ENCODE measurements at regions not wholly inside any gene's neighbourhood (a gene's known extent, or its start where the extent isn't known, plus 50 kb on each side); places are given as distances from the start of the nearest gene placed in this dataset.

DNA sequence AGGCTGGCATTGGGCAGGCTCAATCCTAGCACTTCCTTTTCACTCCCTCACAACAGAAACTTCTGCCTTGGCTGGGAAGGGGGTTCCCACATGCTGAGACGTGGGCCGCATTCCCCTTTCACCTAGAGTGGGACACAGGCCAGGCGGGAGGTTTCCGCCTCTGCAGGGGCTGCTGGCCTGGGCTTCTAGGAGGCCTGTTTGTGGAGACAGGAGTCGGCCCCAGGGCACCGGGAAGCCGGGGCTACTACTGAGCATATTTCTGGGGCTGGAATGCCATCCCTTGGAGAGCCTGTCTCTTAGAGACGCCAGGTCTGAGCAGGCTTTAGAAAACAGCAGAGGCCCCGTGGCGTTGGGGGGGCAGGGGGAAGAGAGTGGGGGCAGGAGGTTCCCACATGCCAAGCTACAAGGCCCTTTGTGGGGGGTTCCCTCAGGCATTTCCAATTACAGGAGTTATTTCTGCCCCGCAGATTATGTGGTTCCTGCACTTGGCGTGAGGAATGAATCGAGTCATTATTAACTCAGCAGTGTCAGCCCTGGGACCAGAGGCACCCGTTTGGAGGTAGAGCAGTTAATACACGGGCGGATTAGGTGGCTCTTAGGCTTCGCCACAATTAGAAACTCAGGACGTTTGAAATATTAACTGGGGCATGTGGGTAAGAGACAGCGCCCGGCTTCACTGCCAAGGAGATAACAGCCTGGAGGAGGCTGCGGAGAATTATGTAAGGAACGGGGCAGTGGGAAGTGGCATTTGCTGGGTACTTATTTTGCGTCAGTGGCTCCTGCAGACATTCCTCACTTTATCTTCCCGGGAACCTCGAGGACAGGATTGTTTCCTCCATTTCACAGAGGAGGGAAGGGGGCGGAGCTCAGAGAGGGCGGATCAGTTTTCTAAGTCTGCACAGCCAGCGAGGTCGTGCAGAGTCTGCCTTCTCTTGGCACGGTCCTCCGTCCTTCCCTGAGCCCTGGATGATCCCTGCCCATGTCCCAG lies 162.5 kb downstream of the MAF start:
- no peak for DNase-seq

DNA sequence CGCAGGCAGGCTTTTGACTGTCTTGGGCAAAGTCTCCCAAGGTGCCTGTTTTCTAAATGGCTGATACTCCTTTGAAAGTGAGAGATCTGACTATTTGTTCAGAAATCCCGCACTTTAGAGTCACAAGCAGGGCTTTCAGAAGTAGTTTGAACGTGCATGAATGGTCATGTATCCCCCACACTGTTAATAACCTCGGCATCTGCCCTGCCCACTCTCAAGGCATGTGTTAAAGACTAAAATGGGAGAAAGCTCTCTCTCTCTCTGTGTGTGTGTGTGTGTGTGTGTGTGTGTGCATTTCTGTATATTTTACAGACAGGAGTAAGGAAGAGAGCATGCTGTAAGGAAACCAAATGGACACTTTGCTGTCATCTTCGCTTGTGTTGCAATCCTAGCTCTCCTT lies 163.7 kb downstream of the MAF start:
- no peak for DNase-seq

DNA sequence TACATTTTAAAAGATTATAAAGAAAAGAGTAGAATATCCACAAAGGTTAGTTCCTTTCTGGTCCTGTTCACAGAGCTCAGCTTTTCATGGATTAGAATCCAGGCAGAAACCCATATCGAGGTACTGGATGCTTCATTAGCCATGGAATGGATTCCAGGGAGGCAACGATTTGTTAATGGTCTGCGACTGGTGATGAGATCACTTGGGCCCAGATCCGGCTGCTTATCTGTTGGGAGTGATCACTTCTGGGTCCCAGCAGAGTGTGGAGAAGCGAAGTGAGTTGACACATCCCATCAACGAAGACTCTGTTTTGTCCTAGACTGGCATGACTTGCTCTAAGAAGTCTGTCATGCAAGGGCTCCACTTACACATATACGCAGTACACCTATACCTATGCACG lies 165.8 kb downstream of the MAF start:
- DNase-seq, result no peak

DNA sequence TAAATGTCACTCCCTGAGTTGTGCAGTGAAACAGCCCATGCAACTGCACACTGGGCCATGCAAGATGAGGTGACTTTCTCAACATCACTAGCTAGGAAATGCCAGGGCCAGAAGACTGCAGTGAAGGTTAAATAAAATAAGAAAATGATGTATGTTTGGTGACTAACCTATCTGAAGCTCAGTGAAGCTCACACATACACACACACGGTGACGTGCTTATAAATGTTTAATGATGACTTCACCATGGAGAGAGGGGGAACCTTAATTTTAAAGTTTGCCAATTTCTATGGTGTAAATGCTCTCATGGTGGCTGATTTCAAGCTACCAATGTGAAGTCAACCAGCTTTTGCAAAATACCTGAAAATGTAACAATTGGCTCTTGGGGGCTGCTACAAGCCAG lies 166.4 kb downstream of the MAF start:
- DNase-seq, result no peak

DNA sequence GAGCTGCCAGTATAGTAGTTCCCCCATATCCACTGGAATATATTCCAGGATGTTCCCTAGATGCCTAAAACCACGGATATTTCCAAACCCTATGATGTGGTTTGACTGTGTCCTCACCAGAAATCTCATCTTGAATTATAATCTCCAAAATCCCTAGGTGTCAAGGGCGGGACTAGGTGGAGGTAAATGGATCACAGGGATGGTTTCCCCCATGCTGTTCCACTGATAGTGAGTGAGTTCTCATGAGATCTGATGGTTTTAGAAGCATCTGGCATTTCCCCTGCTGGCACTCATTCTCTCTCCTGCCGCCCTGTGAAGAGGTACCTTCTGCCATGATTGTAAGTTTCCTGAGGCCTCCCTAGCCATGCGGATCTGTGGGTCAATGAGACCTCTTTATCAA lies 168.6 kb downstream of the MAF start:
- DNase-seq, result no peak

DNA sequence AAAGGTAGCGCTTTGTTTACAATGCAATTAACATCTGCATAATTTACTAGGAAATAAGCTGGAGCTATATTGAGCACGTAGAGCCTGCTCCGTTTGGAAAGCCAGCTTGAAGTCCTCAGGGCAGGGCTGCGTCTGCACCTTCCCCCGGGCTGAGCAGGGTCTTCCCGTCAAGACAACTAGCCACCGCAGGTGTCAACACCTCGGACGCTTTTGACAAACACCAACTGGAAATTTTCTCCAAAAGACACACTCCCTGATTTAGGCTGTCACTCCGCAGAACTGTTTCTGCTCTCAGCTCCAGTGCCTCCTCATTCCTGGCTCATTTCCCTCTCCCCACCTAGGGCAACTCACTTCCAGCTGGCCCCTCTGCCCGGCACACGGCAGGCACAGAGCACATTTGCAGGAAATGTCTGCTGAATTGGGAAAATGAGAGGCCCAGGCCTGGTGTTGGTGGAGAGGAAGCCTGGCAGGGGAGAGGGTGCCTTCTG lies 170.3 kb downstream of the MAF start:
- DNase-seq, result no peak

DNA sequence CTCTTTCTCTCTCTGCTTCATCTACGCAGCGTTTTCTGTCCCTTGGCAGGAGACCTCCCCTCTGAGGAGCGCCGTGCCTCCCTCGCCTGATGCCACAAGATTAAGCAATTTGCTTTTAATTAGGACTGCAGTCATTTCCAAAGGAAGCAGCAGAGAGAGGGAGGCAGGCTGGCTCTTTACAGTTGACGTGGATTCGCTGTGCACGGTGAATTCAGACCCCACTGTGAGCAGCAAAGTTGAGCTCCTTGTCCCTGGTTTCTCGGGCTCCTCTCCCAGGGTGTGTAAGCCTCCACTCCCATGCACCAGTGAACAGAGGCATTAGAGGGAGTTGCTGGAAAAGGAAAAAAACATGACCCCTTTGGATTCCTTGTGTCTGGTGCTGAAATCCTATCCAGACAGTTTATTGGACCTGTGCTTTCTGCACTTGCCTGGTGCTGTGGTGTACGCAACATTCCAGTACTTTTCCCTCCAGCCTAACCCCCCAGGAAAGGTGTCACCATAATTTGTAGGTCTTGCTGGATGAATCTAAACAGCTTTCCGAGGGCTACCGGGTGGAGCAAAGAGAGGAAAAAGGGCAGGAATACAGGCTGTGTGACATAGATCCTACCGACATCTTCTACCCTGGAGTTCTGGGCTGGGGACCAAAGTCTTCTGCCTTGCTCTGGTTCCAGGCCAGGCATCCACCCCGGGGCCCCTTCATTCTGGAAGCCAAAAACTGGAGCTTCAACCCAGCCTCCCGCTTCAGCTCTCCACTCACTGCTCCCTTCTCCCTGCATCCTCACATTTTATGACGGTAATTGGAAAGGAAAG lies 171.0 kb downstream of the MAF start:
- DNase-seq, result no peak

DNA sequence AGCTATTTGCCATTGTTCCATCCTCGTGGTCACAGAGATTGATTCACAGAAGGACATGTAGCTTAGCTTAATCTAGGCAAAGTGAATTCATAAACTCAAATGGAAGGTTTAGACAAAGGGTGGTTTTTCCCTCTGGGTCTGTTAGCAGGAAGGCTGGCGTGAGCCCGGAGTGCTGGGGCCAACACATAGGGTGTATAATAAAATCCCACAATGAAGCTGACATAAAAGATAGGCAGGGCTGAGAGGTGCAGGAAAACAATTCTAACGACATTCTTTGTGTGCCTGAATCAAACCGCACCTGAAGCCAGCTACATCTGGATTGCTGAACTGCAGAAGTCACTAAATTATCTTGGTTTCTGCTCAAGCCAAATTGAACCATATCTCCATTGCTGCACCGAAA lies 173.9 kb downstream of the MAF start:
- no peak for DNase-seq

DNA sequence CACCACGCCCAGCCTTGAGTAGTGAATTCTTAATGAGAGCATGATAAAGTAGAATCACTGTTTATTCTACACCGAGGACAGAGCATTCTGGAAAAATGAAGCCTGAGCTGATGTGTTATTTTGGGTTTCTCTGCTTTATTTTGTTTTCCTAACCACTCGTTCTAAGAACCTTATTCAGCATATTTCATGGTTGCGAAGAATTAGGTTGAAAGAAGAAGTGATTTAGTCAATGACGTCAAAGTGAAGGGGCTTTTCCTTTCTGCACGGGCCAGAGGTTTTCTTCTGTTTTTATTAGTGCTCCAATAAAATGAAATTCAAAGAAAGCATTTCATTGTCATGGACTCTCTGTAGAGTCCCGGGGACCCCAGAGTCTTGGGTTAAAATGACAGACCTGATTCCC lies 178.5 kb downstream of the MAF start:
- no peak for DNase-seq

DNA sequence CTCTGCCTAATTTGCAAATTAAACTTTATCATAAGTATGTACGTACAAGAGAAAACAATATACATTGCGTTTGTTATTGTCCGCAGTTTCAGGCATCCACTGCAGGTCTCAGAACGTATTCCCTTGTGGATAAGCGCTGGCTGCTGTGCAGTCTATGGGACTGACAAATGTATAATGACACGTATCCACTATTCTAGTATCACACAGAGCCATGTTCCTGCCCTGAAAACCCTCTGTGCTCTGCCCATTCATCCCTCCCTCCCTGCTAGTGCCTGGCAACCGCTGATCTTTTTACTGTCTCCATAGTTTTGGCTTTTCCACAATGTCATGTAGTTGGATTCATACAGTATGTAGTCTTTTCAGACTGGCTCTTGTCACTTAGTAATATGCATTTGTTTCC lies 179.4 kb downstream of the MAF start:
- no peak for DNase-seq

DNA sequence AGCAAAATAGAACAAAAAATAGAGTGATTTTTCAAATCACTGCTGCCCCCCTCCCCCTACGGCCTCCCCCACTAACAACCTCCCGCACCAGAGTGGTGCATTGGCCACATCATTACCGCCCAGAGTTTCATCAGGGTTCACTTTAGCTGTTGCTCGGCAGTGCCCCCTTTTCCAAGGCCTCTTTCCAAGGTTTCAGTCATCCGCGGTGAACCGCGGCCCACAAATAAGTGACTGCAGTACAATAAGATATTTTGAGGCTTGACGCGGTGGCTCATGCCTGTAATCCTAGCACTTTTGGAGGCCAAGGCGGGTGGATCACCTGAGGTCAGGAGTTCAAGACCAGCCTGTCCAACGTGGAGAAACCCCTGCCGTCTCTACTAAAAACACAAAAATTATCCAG lies 180.0 kb downstream of the MAF start:
- no peak for DNase-seq

DNA sequence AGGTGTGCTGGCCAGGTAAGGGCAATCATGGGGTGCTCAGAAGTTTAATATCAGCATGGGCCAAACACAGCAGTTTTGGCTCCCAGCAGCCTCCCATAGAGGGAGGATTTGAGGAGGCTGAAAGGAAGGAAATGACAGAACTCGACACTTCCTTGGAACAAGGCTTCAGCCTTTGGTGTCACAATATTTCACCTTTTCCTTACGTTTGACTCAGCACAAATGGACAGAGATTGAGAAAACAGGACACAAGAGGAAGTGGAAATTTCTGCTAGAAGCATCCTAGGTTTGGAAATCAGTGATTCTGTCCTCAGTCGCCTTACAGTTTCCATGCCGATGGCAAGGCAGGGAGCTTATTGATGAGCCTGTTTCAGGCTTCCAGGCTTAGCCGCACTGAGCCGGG lies 181.4 kb downstream of the MAF start:
- no peak for DNase-seq

DNA sequence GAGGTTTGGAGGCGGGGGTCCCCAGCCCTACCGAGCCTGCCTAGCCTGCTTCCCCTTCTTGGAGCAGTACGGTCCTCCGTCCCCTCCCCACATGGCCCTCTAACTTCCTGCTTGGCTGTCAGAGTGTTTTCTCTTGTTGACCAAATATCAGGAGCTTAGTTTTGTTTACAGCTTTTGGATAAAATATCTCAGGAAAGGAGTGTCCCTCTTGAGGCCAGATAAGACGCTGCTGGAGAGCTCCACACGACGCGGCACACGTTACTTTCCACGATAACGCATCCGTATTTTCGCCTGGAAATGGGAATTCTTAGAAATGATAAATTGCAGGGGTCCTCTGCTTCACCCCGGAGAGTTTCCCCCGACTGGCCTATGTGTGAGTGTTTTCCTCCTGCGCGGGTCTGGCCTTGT lies 182.9 kb downstream of the MAF start:
- no peak for DNase-seq

DNA sequence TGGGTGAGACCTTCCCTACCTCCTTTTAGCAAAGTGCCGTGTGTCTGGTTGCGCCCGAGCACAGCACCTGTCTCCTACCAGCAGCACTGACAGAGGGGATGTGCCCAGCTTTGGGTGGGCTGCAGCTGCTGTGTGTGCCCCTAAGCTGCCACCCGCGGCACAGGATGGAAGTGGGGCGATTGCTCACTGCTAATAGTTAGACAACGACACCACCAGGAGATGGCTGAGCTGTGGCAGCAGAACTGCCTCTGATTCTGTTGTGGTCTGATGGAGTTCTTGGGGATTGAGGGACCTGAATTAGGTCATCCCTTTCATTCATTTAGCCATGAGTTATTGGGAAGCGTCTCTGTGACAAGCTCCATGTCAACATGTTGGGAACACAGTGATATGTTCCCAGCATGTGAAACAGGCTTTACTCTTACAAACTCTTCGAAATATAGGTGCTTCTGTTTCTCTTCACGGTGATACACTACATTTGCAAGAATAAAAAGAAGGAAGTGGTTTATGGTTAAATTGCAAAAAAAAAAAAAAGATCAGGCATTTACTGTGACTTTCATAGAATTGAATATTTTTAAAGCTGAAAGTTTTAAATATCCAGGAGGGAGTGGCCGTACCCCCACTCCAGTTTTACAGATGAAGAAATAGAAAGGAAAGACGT lies 184.4 kb downstream of the MAF start:
- no peak for DNase-seq

DNA sequence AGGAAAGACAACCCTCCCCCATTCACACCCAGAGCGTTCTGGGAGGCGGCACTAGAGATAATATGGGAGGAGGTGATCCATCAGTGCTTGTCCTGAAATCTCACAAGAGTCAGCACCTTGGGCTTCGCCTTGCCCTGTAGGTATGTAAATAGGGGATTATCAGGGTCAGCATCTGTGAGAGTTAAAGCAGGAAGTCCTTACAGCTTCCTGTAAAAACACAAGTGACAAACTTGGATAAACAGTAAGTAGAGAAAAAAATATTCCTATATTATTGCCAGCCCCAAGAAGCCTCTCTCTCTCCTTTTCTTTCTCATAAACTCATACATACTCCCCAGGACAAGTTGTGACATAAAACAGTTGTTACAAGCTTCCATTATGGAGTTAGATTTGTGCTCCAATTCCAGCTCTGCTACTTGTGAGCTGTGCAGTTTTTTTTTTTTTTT lies 187.7 kb downstream of the MAF start:
- no peak for DNase-seq

DNA sequence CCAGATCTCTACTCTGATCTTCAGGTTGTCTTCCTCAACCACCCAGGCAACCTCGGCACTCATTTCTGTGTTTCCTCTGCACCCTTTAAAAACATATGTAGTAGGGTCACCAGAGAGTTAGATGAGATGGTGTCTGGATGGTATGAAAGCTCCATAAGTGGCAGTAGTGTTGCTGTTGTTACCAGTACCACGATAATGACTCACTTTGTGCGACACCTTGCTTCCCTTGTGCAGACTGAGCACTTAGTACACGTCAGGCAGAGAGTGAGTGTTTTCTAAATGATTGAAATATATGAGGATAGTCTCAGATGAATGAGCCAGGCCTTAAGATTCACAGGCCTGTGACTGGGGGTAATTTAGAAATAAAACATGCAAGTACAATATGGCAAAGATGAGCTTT lies 188.7 kb downstream of the MAF start:
- no peak for DNase-seq

DNA sequence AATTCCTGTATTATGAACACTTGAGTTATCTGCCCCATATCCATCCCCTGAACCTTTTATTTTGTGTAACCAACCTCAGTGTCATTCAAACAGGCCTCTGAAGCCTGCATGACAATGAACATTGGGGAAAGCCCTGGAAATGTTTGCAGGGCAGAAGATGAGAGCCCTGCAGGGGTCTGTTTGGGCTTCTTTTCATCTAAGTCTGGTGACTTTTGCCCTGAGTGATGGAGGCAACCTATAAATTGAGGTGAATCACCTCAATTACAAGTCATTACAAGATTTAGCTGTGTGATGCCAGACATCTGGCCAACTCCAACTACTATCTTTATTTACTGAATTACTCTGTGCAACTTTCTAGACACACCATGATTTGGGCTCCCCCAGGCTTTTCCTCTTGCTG lies 189.2 kb downstream of the MAF start:
- no peak for DNase-seq

DNA sequence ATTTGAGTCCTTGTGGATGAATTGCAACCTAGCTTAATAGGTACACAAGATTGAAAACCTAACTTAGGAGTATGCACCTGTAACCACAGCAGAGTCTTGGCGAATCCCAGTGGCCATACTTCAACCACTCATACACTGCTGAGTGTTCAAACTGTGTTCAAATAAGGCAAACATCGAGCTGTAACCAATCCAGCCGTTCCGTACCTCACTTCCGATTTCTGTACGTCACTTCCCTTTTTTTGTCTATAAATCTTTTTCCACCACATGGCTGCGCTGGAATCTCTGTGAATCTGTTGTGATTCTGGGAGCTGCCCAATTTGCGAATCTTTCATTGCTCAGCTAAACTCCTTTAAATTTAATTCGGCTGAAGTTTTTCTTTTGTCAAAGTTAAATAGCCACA lies 190.6 kb downstream of the MAF start:
- DNase-seq, result no peak

DNA sequence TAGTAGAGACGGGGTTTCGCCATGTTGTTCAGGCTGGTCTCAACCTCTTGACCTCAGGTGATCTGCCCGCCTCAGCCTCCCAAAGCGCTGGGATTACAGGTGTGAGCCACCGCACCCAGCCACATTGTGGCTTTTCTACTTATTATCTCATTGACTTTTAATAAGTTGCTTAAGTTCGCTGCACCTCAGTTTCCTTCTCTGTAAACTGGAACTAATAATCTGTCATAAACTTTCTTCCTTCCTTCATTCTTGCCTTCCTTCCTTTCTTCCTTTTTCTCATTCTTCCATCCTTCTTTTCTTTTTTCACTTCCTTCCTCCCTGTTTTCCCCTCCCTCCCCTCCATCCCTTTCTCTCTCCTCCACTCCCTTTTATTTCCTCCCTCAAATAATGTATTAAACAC lies 192.2 kb downstream of the MAF start:
- no peak for DNase-seq

DNA sequence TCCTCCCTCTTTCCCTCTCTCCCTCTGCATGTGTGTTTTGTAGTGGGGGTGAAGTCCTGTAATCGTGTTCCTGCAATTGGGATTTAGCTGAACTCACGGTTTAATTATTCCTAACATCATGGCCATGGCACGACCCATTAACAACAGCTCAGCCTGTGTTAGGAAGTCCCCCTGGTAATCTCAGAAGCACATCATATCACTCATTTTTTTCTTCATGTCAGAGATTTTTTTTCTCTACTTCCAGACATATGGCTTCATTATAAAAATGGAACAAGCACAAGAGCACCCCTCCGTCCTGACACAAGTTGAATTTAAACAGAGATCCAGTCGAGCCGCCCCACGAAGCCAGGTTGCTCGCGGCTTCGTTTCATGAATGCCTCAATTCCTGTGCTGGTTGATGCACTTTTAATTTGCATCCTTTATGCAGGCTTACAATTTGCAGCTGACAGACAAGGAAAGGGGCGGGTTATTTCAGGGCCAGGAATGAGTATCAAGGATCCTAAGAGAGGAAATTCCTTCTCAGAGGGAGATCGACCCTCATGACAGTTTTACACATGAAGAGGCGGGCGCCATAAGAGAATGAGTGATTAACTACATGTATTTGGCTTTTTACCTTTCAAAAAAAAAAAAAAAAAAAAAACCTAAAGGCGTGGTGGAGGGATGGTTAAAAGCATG lies 192.9 kb downstream of the MAF start:
- no peak for DNase-seq

DNA sequence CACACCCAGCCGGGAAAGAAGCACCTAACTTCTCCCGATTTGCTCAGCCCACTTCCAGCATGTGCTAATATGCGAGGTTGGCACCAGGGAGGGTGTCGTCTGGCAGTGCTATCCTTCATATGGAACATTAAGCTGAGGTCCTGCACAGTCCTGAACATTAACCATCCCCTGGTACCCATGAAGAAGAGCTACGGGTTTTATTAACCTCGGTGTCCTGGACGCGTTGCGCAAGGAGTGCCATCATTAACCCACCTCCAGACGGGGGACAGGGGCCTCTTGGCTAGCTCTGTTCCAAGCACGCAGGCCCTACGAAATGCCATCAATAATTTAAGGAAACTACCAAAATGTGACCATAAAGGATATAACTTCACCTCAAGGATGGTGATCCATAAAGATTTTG lies 193.5 kb downstream of the MAF start:
- DNase-seq, result no peak

DNA sequence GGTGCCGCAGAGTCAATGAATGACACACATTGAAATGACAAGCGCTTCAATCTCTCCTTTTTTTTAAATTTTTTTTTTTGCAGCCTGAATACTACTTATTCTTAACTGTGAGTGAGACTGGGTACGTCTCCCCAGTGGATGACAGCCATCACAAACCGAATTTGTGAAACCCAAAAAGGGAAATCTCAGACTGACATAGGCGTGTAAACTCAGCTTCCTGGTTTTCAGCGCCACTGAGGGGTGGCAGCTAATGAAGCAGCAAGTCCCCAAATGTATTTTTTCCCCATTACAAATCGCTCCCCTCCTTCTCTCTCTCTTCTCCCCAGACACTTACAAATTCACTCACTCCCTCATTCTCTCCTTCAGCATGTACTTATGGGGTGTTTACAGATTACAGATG lies 196.0 kb downstream of the MAF start:
- DNase-seq, result no peak

DNA sequence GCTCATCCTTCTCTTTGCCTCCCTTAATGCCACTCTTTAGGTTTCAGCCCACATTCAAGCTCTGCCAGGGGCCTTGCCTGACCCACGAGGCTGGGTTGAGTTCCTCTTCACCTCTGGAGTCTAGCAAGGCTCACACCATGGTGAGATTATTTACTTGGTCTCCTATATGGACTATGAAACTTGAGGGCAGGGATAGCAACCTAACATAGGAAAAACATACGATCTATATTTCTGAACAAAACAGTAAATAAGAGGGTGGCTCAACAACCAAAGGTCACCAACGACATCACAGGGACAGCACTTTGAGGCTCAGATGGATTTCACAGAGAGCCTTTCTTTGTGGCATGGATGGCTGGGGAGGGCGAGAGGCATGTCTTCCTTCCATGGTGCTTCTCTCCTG lies 197.0 kb downstream of the MAF start:
- no peak for DNase-seq

All from SHP77 treated with DMSO at 0.1 percent for 48 hours (cell line).